GM12865 (cell line): ENCODE measurements at regions not wholly inside any gene's neighbourhood (a gene's known extent, or its start where the extent isn't known, plus 50 kb on each side); places are given as distances from the start of the nearest gene placed in this dataset.

Source experiments
- DNase-seq: peaks from one replicate; pipeline ENCODE4 v3.0.0; 2010; ENCODE audit warnings: low read depth
- H3K4me3 ChIP-seq: 2 replicates; pipeline ENCODE4 v1.5.1; 2011; ENCODE audit warnings: mild to moderate bottlenecking, low read depth, low read length, control low read depth
- TF ChIP-seq, protein P1 (sequence below): IDR thresholded peaks from 2 replicates; pipeline ENCODE4 v1.5.1; 2011; ENCODE audit warnings: low read length, control low read depth, low read depth, inconsistent platforms; ENCODE audit not compliant: insufficient read depth; ENCODE audit errors: missing control alignments

DNA sequence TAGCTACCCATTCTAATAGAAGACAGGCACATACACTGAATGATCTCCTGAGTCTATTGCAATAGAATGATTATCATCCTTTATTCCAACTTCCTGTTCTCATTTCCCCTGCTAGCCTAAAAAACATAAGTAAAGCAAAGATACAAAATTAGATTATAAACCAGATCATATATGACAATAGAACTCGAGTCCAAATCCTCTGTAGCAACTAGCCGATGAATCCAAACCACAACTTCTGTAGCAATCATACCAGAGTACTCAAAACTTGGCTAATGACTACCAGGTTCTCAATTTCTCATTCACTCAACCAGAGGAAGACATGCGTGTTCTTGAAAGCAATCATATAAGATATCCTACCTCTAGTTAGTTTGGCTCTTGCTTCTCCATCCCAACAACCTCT lies 622.1 kb downstream of the PSAT1 start:
- DNase-seq, result no peak
- H3K4me3 ChIP-seq, result no peak overlapping the region
- TF ChIP-seq, protein P1, sequence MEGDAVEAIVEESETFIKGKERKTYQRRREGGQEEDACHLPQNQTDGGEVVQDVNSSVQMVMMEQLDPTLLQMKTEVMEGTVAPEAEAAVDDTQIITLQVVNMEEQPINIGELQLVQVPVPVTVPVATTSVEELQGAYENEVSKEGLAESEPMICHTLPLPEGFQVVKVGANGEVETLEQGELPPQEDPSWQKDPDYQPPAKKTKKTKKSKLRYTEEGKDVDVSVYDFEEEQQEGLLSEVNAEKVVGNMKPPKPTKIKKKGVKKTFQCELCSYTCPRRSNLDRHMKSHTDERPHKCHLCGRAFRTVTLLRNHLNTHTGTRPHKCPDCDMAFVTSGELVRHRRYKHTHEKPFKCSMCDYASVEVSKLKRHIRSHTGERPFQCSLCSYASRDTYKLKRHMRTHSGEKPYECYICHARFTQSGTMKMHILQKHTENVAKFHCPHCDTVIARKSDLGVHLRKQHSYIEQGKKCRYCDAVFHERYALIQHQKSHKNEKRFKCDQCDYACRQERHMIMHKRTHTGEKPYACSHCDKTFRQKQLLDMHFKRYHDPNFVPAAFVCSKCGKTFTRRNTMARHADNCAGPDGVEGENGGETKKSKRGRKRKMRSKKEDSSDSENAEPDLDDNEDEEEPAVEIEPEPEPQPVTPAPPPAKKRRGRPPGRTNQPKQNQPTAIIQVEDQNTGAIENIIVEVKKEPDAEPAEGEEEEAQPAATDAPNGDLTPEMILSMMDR, result no peak

DNA sequence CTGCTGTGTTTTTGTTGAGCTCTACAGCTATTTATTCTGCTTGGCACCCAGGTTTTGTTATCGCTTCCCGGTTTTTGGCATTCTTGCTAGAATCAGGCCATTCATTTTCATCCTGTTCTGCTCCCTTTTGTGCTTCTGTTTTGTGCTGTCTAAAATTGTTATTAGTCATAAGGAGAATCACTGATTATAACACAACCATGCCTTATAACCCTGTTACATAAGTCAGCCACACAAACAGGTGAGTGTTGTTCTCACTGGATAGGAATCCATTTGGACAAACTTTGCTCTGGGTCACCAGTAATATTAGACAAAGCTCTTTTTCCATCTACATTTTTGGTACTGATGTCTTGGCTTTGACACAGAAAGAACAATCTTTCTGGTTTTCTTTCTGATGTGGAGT lies 622.8 kb downstream of the PSAT1 start:
- no peak overlapping the region for H3K4me3 ChIP-seq
- TF ChIP-seq, protein P1, result no peak
- no peak for DNase-seq

DNA sequence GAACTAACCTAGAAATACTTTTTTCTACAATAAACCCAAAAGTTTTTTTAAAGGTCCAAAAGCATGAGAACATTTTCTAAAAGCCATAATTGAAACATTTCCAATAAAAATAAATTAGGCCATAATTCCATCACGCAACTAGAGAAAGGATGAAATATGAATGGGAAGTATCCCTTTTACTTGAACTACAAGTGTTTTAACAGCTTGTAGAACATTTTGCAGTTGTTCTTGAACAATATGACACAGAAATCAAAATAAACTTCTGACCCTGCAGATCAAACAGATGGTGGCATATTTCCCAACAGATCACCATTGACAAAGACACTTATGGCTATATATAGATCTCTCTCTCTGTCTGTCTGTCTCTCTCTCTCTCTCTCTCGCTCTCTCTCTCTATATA lies 624.4 kb downstream of the PSAT1 start:
- TF ChIP-seq, protein P1, result no peak
- no peak for DNase-seq
- H3K4me3 ChIP-seq, result no peak overlapping the region

DNA sequence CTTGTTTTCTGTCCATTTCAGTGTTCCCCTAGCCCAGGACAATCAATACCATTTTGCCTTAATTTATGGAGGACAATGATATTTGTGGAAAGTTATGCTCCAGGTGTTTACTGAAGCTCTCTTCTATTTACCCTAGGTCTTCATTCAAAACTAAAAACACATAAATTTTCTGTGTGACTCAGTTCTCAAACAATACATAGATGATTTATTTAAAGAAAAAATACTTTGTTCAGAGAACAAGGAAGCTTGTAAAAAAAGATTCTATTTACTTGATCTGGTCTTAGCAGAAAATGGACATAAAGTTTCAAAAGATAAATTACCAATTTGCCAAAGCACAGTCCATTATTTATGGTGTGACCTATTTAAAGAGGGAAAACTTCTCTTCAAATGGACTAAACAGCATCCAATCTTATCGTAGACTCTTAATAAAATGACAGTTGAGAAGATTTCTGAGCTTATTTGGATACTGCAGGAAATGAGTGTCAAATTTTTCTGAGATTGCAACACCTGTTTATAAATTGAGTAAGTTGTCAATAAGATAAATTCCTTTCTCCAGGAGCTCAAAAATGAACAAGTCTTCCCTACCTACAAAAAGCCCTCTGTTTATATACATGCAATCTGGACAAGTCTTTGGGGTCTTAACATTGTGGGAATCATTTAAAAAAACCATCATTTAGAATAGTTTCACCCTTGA lies 627.2 kb downstream of the PSAT1 start:
- no peak for DNase-seq
- TF ChIP-seq, protein P1, result no peak
- no peak overlapping the region for H3K4me3 ChIP-seq

DNA sequence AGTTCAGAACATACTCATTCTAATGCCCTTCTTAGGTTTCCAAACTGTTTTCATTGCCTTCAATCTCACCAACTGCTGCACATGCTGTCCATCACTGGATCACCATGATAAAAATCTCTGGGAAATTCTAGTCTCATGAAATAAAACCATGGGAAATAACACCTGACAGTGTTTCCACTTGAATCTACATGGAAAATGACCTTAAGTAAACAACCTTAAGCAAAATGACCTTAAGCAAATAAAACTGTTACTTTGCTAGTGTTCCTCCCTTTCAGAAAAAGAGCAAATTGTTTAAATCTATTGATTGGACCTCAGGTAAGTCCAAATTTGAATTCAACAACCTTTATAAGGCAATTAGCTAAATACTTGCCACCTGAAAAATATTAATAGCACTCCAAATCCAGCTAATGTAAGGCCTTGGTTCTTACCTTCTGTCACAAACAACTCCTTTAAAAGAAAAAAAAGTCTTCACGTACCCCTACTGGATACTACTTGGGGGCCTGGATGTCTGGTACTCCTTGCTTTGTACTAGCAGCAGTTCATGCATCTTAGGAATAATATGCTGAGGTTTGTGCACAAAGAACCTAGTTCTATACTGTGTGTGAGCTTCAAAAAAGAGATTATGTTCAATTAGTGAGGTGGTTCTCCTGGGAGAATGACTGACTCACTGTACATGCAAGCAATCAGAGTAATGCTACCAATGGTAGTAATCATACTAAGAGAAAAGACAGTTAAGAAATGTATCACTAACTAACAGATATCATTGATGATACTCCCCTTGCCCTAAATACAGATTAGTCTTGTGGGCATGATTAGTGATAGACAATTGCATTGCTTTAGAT lies 630.4 kb downstream of the PSAT1 start:
- DNase-seq, result no peak
- TF ChIP-seq, protein P1, result no peak
- no peak overlapping the region for H3K4me3 ChIP-seq

DNA sequence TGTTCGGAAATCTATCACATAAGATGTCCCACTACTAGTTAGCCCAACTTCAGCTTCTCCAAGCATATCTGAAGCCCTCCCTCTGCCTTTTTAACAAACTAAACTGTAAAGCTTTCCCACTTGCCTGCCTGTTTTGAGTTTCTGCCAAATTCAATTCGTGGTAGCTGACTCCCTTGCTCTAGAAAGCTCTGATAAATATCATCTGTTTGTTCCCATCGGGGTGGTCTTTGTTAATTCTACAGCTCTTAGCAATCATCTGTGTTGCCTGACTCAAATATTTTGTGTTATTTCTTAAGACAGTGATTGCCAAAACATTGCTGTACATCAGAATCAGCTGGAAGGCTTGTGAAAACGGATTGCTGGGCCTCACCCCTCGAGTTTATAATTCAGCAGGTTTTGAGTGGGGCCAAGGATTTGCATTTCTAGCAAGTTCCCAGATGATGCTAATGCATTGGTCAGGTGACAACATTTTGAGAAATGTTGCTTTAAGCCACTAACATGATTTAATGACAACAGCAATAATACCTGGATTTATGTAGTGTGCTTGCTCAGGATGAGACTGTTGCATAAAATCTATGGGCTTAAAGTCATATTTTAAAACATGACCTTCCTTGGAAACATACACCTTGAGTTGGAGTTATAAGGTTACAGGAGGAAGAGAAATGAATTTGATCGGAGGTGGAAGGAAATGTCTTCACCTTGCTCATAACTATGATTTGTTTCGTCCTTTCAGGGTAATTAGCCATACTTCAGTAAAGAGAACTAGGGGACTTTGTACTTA lies 631.9 kb downstream of the PSAT1 start:
- TF ChIP-seq, protein P1, result no peak
- H3K4me3 ChIP-seq, result no peak overlapping the region
- DNase-seq, result no peak
